HepG2 (cell line): ENCODE measurements at regions not wholly inside any gene's neighbourhood (a gene's known extent, or its start where the extent isn't known, plus 50 kb on each side); places are given as distances from the start of the nearest gene placed in this dataset.

Experiments
- ATAC-seq: fragments of 200-7000 bp; cut with Tn5 transposase; 3 replicates; pipeline ENCODE4 v1.9.1; 2020; ENCODE audit warnings: mild to moderate bottlenecking, moderate library complexity
- BruUV-seq: library from RNA; stranded (reverse); fragments of 400-500 nt; replicated peaks from 2 replicates; lab custom pipeline; 2021; lab: Mats Ljungman, UMichigan
- CTCF ChIA-PET: fragments of 300-600 bp; formaldehyde crosslinking; extraction: SDS; loops from one replicate; lab custom pipeline; 2021; ENCODE audit warnings: low total read pairs, inconsistent platforms, low intra/inter-chr PET ratio; lab: Yijun Ruan, JAX
- POLR2A ChIA-PET: fragments of 350-600 bp; sonication (Branson Sonifier 250); formaldehyde crosslinking; loops from one replicate; lab custom pipeline; 2020; ENCODE audit warnings: antibody characterized with exemption, inconsistent platforms; lab: Yijun Ruan, JAX
- DNase-seq: peaks from one replicate; pipeline ENCODE4 v3.0.0-alpha.2; 2015; ENCODE audit warnings: low spot score
- FAIRE-seq: peaks from 3 replicates; lab custom pipeline; 2011; peaks lifted over from hg19 to GRCh38; lab: Jason Lieb, UNC
- H2AFZ ChIP-seq: one replicate; pipeline ENCODE4 v1.6.1; 2011; ENCODE audit warnings: low read length, inconsistent platforms
- H3K27ac ChIP-seq: fragments of 300-600 bp; 3 replicates; pipeline ENCODE4 v1.8.0; 2011; ENCODE audit warnings: mixed run types, mild to moderate bottlenecking, mixed read lengths, low read length, inconsistent platforms; ENCODE audit not compliant: insufficient read depth; ENCODE audit errors: extremely low read length
- H3K27me3 ChIP-seq, 2 experiments: fragments of 200-600 bp in 1 of 2; 2 replicates in 1 of 2; 3 replicates in 1 of 2; pipeline versions ENCODE4 v1.6.0 to v1.8.0; 2011; ENCODE audit warnings: low read length in 2 of 2, mild to moderate bottlenecking in 2 of 2, moderate library complexity in 2 of 2, inconsistent platforms in 1 of 2; ENCODE audit not compliant: insufficient read depth in 2 of 2, control insufficient read depth in 1 of 2
- H3K36me3 ChIP-seq, 2 experiments: fragments of 200-600 bp in 1 of 2; replicated peaks in 1 of 2; 2 replicates in 1 of 2; 3 replicates in 1 of 2; pipeline versions ENCODE4 v1.5.1 to v1.8.0; 2011; ENCODE audit warnings: low read length in 2 of 2, inconsistent platforms in 1 of 2; ENCODE audit not compliant: insufficient read depth in 2 of 2, control insufficient read depth in 1 of 2
- H3K4me1 ChIP-seq: 2 replicates; pipeline ENCODE4 v1.5.1; 2012; ENCODE audit warnings: low read length, inconsistent platforms; ENCODE audit not compliant: insufficient read depth
- H3K4me2 ChIP-seq: 2 replicates; pipeline ENCODE4 v1.6.0; 2011; ENCODE audit warnings: low read depth, low read length, inconsistent platforms
- H3K4me3 ChIP-seq, 3 experiments: fragments of 200-600 bp in 1 of 3; sonication (generic), shearing (Covaris generic) in 1 of 3; replicated peaks in 1 of 3; 2 replicates each; pipeline ENCODE4 v1.5.1; 2011 to 2016; ENCODE audit warnings: low read length in 3 of 3, inconsistent platforms in 2 of 3, low read depth in 2 of 3, mild to moderate bottlenecking in 2 of 3, control low read depth in 1 of 3, mixed read lengths in 1 of 3; ENCODE audit not compliant: insufficient read depth in 1 of 3
- H3K79me2 ChIP-seq: one replicate; pipeline ENCODE4 v1.6.1; 2011; ENCODE audit warnings: low read length, inconsistent platforms; ENCODE audit not compliant: insufficient read depth
- H3K9ac ChIP-seq: 2 replicates; pipeline ENCODE4 v1.6.0; 2011; ENCODE audit warnings: mild to moderate bottlenecking, low read depth, low read length, inconsistent platforms; ENCODE audit not compliant: insufficient read depth
- H3K9me3 ChIP-seq: 2 replicates; pipeline ENCODE4 v1.5.1; 2012; ENCODE audit warnings: mild to moderate bottlenecking, low read length
- H4K20me1 ChIP-seq: 2 replicates; pipeline ENCODE4 v1.6.0; 2011; ENCODE audit warnings: inconsistent platforms, mild to moderate bottlenecking, low read length, moderate library complexity; ENCODE audit not compliant: insufficient read depth
- IRF2 ChIP-seq: IDR thresholded peaks from 2 replicates; pipeline ENCODE4 v1.6.1; 2018; ENCODE audit warnings: missing genetic modification reagents, missing compliant biosample characterization
- STAG1 ChIP-seq: sonication (generic); formaldehyde crosslinking; IDR thresholded peaks from 2 replicates; pipeline ENCODE4 v1.4.0; 2020; ENCODE audit warnings: missing genetic modification reagents
- TP53 ChIP-seq: sonication (generic); formaldehyde crosslinking; conservative IDR thresholded peaks from 2 replicates; pipeline ENCODE4 v1.4.0; 2020; ENCODE audit warnings: missing genetic modification reagents
- ZBTB20 ChIP-seq: sonication (generic); formaldehyde crosslinking; IDR thresholded peaks from 2 replicates; pipeline ENCODE4 v1.8.1; 2023; ENCODE audit warnings: missing genetic modification reagents, low read depth, mild to moderate bottlenecking, borderline replicate concordance
- WGBS: methylation state at CpG from one replicate; pipeline ENCODE4 v1.1.6; 2017; ENCODE audit warnings: low lambda C conversion rate; 5-methylcytosine and 5-hydroxymethylcytosine counted together
- in situ Hi-C: cut with HindIII; loops from 2 replicates; pipeline ENCODE4 v1.10.0; 2017; ENCODE audit warnings: low pct_unique_long_range_greater_than_20kb; ENCODE audit not compliant: extremely low pct_ligation_motif_present
- intact Hi-C: fragments of 100-400 bp; cut with micrococcal nuclease; formaldehyde crosslinking; loops from one replicate; pipeline ENCODE4 v1.10.0; 2022; ENCODE audit not compliant: unreplicated experiment
- TF ChIP-seq, protein P1 (sequence below): sonication (generic); formaldehyde crosslinking; IDR thresholded peaks from 2 replicates; pipeline ENCODE4 v1.5.0; 2020; ENCODE audit warnings: mild to moderate bottlenecking, low read depth, missing genetic modification reagents, borderline replicate concordance
- TF ChIP-seq, protein P2 (sequence below), 2 experiments: fragments of 450-650 bp in 1 of 2; sonication (generic) in 1 of 2; formaldehyde crosslinking; IDR thresholded peaks; 2 replicates each; pipeline versions ENCODE4 v1.5.0 to v1.8.0; 2020 to 2022; ENCODE audit warnings: mild to moderate bottlenecking in 1 of 2, missing genetic modification reagents in 1 of 2
- TF ChIP-seq, protein P3 (sequence below): sonication (generic); formaldehyde crosslinking; IDR thresholded peaks from 2 replicates; pipeline ENCODE4 v1.5.0; 2020; ENCODE audit warnings: mild to moderate bottlenecking, missing genetic modification reagents, moderate library complexity

GRCh38 chr6:112874881-112875280, 527.8 kb downstream of the RFPL4B start:
- Histone ChIP-seq H3K79me2 (no peaks in the 10 kb centered on the region), H3K4me3 (no peak overlapping the region), H2AFZ (no peak overlapping the region), H3K9me3 (no peaks in the 10 kb centered on the region), H3K4me2 (no peak overlapping the region), H4K20me1 (no peaks in the 10 kb centered on the region), H3K9ac (no peak overlapping the region), H3K27me3 (no peaks in the 10 kb centered on the region), H3K4me1 (no peaks in the 10 kb centered on the region), H3K27ac (no peak overlapping the region), H3K36me3 (no peaks in the 10 kb centered on the region)
- POLR2A ChIA-PET, result no interaction called here
- ATAC-seq, result no peak
- 29% methylated on average over 1 of the region's 1 CpG for WGBS
- TF ChIP-seq, protein P1, sequence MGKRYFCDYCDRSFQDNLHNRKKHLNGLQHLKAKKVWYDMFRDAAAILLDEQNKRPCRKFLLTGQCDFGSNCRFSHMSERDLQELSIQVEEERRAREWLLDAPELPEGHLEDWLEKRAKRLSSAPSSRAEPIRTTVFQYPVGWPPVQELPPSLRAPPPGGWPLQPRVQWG (CRISPR knock-in tag), result no peak
- TF ChIP-seq IRF2 (no peak), ZBTB20 (CRISPR knock-in tag) (no peak), TP53 (CRISPR knock-in tag) (no peak)
- intact Hi-C loops, result no loop called here
- no peak for FAIRE-seq
- in situ Hi-C loops, result no loop called here
- CTCF ChIA-PET, result no interaction called here
- no TSS peak for BruUV-seq
- DNase-seq, result no peak

DNA sequence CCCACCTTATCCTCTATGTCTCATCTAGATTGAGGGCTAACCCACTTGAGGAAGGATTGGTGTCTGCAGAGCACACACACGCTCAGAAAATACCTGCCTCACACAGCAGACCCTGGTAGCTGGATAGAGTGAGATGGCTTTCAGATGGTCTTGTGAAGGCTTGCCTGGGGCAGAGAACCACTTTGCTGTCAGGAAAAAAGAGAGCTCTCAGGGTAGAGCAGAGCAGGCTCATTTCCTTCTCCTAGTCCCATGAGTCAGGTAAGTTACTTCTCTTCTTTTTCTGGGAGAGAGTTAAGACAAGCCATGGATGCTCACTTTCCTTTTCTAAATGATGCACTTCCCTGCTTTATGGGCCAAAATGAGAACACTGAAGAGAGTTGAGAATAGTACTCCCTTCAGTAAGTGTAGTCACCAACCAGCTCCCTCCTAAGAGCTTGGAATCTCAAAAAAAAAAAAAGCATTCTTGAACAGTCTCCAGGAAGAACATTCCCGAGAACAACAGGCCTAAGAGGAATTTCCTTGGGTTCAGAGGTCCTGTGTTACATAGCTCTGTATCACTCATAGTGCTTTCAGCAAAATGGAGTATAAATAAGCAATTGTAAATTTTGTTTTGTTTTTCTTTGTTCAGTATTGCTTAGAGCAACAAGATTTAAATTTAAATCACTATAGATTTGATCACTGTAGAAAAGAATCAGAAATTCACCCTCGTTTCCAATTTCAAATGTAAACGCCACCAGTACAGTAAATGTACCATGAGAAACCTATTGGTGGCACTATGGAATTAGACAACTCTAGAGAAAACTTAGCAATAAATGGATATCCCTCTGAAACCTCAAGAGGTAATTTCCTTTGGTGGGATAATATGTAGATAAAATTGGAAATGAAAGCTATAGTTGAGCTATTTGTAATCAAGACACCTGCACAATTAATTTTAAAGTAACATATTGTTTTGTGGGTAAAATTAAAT, 530.3 kb downstream of the RFPL4B start:
- no peaks in the 10 kb centered on the region for H3K9me3 ChIP-seq
- intact Hi-C loops, result no loop called here

More for the DNA sequence above, 530.3 kb downstream of the RFPL4B start:
- no TSS peak for BruUV-seq
- Histone ChIP-seq H3K4me3 (no peak overlapping the region), H3K9ac (no peak overlapping the region), H3K36me3 (no peaks in the 10 kb centered on the region), H3K4me1 (0 out of 2 replicates have a peak, but pooled peaks cover 6% of the 10 kb centered on the region), H3K27ac (no peak overlapping the region), H3K27me3 (no peaks in the 10 kb centered on the region; a peak in 1 of 5 replicates), H3K4me2 (no peak overlapping the region), H2AFZ (no peak overlapping the region), H3K79me2 (no peaks in the 10 kb centered on the region), H4K20me1 (no peaks in the 10 kb centered on the region)
- WGBS, result 11% methylated on average over 4 of the region's 4 CpGs
- in situ Hi-C loops, result no loop called here
- CTCF ChIA-PET, result interaction anchor here (3.8 kb wide), 1 partner anchor 1002 kb away, joined by 23 read pairs; no protein-coding TSS in a partner anchor
- POLR2A ChIA-PET, result no interaction called here
- DNase-seq (no peak), ATAC-seq (no peak), FAIRE-seq (no peak)
- TF ChIP-seq, protein P2, sequence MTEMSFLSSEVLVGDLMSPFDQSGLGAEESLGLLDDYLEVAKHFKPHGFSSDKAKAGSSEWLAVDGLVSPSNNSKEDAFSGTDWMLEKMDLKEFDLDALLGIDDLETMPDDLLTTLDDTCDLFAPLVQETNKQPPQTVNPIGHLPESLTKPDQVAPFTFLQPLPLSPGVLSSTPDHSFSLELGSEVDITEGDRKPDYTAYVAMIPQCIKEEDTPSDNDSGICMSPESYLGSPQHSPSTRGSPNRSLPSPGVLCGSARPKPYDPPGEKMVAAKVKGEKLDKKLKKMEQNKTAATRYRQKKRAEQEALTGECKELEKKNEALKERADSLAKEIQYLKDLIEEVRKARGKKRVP (CRISPR knock-in tag; IDR thresholded peaks at IDR 0.05), result no peak
- TF ChIP-seq STAG1, result peak; percentile 20; the same call in 1 of the 2 replicates
- TF ChIP-seq, protein P3, sequence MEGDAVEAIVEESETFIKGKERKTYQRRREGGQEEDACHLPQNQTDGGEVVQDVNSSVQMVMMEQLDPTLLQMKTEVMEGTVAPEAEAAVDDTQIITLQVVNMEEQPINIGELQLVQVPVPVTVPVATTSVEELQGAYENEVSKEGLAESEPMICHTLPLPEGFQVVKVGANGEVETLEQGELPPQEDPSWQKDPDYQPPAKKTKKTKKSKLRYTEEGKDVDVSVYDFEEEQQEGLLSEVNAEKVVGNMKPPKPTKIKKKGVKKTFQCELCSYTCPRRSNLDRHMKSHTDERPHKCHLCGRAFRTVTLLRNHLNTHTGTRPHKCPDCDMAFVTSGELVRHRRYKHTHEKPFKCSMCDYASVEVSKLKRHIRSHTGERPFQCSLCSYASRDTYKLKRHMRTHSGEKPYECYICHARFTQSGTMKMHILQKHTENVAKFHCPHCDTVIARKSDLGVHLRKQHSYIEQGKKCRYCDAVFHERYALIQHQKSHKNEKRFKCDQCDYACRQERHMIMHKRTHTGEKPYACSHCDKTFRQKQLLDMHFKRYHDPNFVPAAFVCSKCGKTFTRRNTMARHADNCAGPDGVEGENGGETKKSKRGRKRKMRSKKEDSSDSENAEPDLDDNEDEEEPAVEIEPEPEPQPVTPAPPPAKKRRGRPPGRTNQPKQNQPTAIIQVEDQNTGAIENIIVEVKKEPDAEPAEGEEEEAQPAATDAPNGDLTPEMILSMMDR (CRISPR knock-in tag), result peak; percentile 9; the same call in 1 of the 2 replicates
